Activated naive CD4-positive, alpha-beta T cell (primary cell): ENCODE measurements at regions not wholly inside any gene's neighbourhood (a gene's known extent, or its start where the extent isn't known, plus 50 kb on each side); places are given as distances from the start of the nearest gene placed in this dataset.
"Not testable (repeated sequence)": the region's sequence is repeated elsewhere in the genome, so short reads cannot be mapped to it uniquely, and the experiment has no call there.

Experiments
- DNase-seq, 4 experiments: peaks; one replicate each; lab custom pipeline; 2025; lab: John Stamatoyannopoulos, UW

DNA sequence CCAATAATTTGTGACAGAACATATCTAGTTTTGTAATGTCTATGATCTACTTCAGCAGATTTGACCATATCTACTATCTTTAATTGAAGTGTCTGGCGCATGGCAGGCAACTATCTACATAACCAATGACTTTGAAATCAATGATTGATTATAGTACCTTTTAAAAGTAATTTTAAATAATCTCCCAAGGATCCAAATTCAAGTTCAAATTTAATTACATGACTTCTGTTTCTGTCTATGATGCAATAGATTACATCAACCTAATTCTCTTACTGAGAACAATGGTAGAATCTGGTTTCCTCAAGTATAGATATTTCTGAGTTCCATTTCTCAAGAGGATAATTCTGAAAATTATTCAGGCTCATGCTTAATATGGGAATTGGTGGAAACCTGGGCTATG is 177.4 kb upstream of the IL15 start:
- DNase-seq, result no peak

DNA sequence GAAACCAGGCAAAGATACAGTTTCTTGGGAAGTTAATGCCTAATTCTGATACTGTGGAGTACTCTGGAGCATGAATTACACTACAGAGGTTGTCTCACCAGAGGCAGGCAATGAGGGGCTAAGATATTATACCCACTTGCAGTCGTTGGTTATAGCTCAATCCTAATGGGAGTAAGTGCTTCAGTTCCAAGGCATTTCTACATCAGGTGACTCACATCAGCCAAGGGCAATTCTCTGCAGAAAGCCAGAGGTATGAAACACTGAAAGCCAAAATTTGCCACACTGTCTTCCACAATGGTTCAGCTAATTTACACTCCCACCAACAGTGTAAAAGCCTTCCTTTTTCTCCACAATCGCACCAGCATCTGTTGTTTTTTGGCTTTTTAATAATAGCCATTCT is 174.0 kb upstream of the IL15 start:
- no peak for DNase-seq

DNA sequence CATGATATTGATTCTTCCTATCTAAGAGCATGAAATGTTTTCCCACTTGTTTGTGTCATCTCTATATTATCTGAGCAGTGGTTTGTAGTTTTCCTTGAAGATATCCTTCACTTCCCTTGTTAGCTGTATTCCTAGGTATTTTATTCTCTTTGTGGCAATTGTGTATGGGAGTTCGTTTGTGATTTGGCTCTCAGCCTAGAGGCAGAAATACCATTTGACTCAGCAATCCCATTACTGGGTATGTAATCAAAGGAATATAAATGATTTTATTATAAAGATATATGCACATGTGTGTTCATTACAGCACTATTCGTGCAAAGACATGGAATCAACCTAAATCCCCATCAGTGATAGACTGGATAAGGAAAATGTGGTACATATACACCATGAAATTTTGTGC is 172.7 kb upstream of the IL15 start:
- no peak for DNase-seq

DNA sequence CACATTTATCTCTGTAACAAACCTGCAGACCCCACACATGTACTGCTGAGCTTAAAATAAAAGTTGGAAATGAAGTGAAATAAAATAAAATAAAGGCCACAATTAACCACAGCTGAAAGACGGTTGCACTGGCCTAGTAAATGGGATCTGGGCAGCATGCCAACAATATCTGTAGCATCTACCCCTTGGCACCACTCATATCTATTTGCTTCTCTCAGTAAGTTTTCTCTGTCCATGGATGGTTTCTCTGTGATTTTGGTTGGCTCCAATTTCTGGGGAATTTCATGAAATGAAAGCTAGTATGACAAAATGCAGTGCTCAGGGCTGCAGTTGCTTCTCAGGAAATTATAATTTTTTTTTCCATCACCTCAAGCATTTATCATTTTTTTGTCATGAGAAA is 172.0 kb upstream of the IL15 start:
- DNase-seq, result no peak

DNA sequence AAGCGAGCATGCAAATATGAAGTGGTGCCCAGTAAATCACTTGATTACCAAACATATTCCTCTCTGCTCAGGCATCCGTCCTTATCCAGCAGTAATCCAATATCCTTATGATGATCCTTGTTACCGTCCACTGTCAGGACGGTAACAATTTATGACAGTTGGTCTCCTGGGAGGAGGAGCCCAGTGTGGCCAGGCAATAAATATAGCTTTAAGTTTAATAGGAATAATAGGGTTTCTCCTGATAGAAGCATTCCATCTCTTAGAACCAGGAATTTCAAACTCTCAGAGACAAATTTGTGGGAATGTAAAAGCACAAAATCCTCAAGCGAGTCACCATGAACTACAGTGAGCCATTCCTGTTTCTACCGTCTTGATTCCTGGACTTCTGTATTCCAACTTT is 171.2 kb upstream of the IL15 start:
- DNase-seq, result no peak

DNA sequence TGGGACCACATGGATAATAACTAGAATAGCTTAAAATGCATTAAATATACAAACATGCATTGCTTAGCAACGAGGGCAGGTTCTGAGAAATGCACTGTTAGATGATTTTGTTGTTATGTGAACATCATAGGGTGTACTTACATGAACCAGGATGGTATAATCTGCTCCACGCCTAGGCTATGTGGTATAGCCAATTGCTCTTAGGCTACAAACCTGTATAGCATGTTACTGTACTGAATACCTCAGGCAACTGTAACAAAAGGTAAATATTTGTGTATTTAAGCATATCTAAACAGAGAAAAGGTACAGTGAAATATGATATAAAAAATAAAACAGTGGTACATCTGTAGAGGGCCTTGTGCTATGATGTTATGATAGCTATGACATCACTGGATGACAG is 169.2 kb upstream of the IL15 start:
- DNase-seq, result no peak

DNA sequence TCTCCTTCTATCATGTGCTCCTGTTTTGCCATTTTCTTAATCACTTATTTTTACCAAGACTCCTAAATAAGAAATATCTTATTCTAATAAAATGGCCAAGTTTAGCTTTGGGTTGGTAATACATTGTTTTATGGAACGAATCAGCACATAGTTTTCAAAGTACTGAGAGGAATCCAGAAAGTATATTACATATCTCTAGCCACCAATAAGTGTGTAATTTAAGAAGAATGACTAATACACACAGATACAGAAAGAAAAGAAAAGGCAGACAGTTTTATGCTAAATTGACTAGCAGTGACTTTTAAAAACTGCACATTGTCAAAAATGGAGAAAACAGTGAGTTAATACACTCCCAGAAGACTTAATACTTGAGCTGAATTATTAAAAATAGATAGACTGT is 167.0 kb upstream of the IL15 start:
- no peak for DNase-seq

DNA sequence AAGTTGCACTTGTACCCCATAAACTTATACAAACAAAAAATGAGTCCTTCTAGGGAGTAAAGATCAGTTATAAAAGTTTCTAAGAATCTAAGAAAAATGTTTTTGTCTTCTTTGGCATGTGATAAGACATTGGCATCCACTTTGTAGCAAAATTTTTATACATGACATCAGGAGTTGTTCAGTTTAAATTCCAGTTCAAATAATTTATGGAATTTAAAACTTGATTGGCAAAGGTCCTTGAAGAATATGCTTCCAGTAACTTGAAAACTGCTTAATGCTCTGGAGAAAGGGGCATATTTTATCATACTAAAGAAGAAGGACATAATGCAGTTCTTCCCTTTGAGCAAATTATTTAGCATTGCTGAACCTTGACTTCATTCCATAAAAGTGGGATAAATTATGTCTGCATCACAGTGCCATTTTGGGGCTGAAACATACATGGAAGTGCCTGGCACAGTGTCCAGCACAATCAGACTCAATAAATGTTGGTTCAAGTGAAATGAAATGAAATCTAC is 163.3 kb upstream of the IL15 start:
- no peak for DNase-seq

DNA sequence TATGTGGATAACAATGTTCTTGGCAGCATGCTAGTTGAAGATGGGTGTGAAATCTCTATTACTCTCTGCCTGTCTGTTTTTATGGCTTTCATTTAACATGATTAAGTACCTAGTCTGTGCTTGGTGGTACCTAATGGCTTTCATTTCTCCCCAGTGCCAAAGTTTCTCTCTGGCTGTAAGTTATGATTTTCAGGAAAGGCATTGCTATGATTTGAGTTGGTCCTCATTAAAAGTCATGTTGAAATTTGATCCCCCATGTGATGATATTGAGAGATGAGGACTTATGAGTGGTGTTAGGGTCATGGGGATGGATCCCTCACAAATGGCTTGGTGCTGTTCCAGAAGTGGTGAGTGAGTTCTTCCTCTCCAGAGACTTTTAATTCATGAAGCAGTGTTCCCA is 162.4 kb upstream of the IL15 start:
- no peak for DNase-seq

DNA sequence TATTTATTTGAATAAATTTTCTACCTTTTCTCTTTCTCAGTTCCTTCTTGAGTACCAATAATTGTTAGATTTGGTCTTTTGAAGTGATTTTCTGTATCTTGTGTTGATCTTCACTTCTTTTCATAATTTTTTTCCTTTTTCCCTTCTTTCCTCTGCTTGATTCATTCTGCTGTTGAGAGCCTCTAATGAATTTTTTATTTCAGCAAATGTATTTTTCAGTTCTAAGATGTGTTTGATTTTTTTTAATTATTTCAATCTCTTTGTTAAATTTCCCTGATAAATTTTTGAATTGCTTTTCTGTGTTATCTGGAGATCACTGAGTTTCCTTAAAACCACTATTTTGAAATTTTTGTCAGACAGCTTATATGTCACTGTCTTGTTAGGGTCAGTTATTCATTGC is 155.4 kb upstream of the IL15 start:
- DNase-seq, result no peak

DNA sequence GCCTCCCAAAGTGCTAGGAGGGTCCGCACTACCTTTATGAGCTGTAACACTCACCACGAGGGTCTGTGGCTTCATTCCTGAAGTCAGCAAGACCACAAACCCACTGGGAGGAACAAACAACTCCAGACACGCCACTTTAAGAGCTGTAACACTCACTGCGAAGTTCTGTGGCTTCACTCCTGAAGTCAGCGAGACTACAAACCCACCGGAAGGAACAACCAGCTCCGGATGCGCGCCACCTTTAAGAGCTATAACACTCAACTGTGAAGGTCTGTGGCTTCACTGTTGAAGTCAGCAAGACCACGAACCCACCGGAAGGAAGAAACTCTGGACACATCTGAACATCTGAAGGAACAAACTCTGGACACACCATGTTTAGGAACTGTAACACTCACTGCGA is 152.1 kb upstream of the IL15 start:
- not testable (repeated sequence) for DNase-seq

DNA sequence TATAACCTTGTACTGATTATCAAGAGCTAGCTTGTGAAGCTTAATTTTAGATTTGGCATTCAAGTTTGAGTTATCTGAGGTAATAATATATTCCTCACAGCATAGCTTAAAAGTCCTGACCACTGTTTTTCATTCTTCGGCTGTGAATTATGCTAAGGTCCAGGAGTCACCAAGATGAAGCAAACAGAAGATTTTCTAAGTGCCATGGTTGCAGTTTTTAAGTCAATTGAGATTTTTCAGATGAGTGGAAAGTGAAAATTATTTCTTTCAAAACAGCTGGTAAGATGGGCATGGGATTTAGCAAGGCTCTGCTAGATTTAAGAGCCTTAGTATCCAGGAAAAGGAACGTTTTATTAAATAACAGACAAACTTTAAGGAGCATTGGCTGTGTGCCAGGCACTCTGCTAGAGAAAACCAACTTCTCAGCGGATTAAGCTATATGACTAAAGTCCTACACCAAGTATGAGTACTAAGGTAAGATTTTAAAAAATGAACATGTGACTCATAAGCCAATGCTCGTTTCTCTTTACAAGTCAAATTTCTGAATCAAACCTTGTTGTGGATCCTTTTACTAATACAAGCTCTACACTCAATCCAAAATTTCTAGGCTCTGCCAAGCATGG is 149.9 kb upstream of the IL15 start:
- DNase-seq, result no peak

DNA sequence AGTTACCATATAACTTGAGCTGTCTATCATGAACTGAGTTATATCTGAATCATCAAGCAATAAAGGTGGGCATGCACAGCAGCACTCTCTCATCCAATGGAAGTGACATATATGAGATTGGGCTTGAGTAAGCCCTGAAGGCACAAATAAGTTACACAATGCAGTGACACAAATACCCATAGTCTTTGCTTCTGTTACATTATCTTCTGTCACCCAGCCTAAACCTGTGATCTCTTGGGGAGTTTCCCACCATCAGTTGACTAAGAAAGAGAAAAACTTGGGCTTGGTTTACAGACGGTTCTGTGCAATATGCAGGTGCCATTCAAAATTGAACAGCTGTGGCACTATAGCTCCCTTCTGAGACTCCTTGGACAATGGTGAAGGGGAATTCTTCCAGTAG is 138.8 kb upstream of the IL15 start:
- no peak for DNase-seq

DNA sequence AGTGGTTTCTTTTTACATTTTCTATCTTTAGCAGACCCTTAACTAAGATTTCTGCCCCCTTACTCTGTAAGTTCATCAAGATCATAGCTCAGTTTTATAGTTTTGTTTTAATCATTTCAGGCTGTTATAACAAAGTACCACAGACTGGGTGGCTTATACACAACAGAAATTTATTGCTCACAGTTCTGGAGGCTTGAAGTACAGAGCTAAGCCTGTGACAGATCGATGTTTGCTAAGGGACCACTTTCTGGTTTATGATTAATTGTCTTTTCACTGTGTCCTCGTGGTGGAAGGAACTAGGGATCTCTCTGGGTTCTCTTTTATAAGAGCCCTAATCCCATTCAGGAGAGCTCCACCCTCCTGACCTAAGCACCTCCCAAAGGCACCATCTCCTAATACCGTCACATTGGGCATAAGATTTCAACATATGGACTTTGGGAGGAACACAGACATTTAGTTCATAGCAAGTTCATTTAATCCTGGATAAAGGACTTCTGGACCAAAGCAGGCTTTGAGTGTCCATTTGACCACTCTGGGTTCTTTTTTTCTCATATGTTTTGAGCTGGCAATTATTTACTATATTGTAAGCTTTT is 137.0 kb upstream of the IL15 start:
- DNase-seq, result no peak

DNA sequence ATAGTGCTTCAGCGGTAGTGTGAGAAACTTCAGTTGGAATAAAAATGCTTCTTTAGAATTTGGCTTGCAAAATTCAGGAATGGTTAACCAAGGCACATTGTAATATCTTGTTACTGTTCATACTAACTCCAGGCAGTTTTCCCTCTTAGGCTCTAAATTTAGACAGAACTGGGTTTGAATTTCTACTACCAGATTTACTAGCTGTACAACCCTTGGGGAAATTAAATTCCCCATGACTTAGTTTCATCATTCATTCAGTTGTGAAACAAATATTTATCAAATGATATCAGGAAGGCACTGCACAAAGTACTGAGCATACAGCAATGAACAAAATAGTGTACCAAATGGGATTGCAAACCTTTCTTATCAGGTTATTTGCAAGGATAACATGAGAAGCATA is 135.0 kb upstream of the IL15 start:
- no peak for DNase-seq

DNA sequence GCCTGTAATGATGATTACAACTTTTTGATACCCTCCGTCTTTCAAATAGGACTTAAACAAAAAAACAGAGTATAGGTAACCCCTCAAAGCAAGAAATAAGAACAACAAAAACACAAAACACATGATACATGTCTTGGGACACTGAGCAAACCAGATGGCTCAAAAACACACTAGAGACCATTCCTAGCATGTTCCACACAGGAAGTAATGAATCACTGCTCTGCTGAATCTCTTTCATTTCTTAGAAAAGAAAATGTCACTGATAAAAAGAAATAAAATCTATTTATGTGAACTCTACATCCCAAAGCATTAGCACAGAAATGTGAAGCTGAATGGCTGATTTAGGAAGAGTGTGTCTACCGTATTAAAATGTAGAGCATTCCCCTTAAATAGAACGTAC is 134.5 kb upstream of the IL15 start:
- DNase-seq, result no peak

DNA sequence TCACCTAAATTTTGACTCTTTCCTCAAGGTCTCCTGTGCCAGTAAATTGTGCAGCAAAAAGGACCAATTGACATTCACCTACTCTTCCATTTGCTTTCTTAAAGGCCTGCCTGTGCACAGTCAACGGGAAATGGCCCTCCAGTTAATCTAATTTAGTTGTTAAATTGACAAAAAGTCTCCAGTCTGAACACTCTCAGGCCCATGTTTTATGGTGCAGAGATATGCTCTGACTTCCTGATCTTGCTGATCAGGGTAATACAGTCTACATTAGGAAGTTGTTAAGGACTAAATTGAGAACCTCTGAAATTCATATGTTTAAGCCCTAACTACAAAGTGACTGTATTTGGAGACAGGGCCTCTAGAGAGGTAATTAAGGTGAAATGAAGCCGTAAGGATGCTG is 133.6 kb upstream of the IL15 start:
- no peak for DNase-seq

DNA sequence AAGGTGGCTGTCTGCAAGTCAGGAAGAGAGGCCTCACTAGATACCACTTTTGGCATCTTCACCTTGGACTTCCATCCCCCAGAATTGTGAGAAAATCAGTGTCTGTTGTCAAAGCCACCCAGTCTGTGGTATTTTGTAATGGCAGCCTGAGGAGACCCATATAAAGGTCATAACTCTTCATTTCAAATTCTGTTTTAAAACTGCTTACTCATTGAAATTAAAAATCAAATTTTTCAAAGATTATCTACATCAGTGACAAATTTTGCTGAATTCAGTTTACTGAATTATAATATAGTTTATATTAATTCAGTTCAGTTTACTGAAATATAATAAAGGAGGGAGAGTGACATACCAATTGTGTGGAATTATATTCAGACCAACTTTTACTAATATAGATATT is 133.1 kb upstream of the IL15 start:
- no peak for DNase-seq

DNA sequence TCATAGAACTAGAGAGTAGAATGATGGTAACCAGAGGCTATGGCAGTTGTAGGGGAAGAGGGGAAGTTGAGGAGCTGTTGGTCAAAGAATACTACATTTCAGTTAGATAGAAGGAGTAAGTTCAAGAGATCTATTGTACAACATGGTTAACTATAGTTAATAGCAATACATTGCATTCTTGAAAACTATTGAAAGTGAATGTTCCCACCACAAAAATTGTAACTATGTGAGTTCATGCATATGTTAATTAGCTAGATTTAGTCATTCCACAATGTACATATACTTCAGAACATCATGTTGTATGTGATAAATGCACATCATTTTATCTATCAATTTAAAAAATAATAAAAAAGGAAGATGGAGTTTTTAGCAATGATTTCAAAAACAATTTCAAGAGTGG is 125.3 kb upstream of the IL15 start:
- DNase-seq, result no peak

DNA sequence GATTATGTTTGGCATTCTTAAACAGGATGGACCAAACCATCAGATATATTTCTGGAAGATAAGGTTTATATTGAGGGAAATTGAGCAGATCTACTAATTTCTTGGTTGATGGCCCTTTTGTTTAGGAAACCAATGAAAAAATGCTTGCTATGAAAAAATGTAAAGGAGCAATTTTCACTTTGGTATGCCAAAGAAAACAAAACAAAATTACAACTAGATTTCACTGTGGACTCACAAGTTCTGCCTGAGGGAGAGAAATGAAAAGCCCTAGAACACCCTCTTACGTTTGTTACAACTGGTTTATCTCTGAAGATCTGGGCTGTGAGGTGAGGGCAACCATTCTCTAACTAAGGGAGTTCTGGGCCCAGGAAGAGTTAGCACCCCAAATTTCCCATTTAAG is 122.5 kb upstream of the IL15 start:
- DNase-seq, result no peak

DNA sequence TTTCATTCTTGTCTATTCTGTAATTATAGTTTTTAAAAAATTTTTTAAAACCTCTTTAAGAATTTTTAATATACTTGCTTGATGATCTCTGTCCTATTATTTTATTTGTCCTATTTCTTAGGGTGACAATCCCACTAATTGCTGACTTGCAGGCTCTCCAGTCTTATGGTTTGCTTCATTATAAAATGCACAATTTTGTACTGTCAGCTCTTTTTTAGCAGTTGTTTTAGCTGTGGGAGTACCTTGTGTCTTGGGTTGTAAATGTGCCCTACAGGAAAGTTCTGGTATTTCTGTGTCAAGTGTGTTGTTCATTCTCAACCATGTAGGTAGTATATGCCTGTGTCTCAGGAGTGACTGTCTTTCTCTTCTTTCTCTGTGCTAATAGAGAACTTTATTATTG is 118.2 kb upstream of the IL15 start:
- DNase-seq, result no peak

DNA sequence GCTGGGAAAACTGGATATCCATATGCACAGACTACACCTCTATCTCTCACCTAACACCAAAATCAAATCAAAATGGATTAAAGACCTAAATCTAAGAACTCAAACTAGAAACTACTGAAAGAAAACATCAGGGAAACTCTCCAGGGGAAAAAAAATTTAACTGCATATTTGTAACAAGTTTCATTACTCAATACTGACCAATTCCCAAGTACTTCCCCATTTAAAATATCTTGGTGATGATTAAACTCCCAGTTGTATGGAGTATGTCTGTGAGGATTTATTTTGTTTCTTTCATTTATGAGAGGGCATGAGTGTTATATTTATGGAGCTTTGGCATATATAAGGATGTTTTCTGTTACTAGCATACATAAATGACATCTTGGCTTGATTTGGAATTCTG is 112.3 kb upstream of the IL15 start:
- DNase-seq, result no peak

DNA sequence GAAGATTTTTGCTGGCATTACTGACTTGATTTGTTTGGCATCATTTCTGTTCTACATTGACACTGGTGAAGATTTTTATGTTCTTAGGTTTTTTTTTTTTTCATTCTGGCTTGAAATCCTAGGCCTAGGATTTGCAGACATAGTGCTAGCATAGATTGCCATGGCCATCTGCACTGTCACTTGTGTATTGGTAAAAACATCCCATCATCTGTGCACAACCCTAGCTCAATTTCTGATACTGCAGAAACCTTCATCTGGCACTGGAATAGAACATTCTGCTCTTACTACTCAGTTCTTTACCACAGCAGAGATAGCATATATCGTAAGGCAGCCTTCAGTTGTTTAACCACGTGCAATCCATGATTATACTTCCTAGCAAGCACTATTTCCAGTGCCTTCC is 111.5 kb upstream of the IL15 start:
- DNase-seq, result no peak

DNA sequence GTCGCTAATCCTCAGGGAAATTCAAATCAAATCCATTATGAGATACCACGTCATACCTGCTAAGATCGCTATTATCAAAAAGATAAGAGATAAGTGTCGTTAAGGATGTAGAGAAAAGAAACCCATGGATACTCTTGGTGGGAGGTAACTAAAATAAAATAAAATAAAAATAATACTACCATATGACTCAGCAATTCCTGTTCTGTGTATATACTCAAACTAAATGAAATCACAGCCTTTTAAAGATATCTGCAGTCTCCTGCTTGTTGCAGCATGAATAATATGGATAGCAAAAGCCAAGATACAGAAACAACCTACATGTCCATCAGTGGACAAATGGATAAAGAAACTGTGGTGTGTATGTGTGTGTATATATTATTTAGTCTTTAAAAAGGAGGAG is 105.8 kb upstream of the IL15 start:
- DNase-seq, result no peak
